HG03196 (cell line): ENCODE measurements at regions not wholly inside any gene's neighbourhood (a gene's known extent, or its start where the extent isn't known, plus 50 kb on each side); places are given as distances from the start of the nearest gene placed in this dataset.

Experiments
- ATAC-seq: cut with Tn5 transposase; IDR thresholded peaks from one replicate; pipeline ENCODE4 v1.9.1; 2021; ENCODE audit not compliant: unreplicated experiment

GRCh38 chr4:147349193-147349592, 131.7 kb upstream of the EDNRA start:
- no peak for ATAC-seq

- ATAC-seq = no peak
Measured at GRCh38 chr4:147351083-147351787, 129.7 kb upstream of the EDNRA start.

GRCh38 chr4:147354237-147354636, 126.7 kb upstream of the EDNRA start:
- no peak for ATAC-seq

GRCh38 chr4:147355032-147355656, 125.8 kb upstream of the EDNRA start:
- ATAC-seq = no peak

- no peak for ATAC-seq
Measured at GRCh38 chr4:147355847-147356246, 125.0 kb upstream of the EDNRA start.

- no peak for ATAC-seq
Measured at GRCh38 chr4:147360301-147360700, 120.6 kb upstream of the EDNRA start.

- ATAC-seq = no peak
Measured at GRCh38 chr4:147361726-147362125, 119.2 kb upstream of the EDNRA start.

GRCh38 chr4:147362938-147363337, 118.0 kb upstream of the EDNRA start:
- no peak for ATAC-seq

- no peak for ATAC-seq
Measured at GRCh38 chr4:147363514-147363913, 117.4 kb upstream of the EDNRA start.

GRCh38 chr4:147365396-147365795, 115.5 kb upstream of the EDNRA start:
- ATAC-seq = no peak

GRCh38 chr4:147366164-147366563, 114.7 kb upstream of the EDNRA start:
- ATAC-seq = no peak

GRCh38 chr4:147367891-147368290, 113.0 kb upstream of the EDNRA start:
- no peak for ATAC-seq

- ATAC-seq = no peak
Measured at GRCh38 chr4:147368948-147369347, 111.9 kb upstream of the EDNRA start.

GRCh38 chr4:147370473-147370872, 110.4 kb upstream of the EDNRA start:
- no peak for ATAC-seq

- no peak for ATAC-seq
Measured at GRCh38 chr4:147370881-147371280, 110.0 kb upstream of the EDNRA start.

- no peak for ATAC-seq
Measured at GRCh38 chr4:147371661-147372060, 109.2 kb upstream of the EDNRA start.

GRCh38 chr4:147378780-147379179, 102.1 kb upstream of the EDNRA start:
- ATAC-seq = no peak

- ATAC-seq = no peak
Measured at GRCh38 chr4:147381749-147382148, 99.1 kb upstream of the EDNRA start.

- no peak for ATAC-seq
Measured at GRCh38 chr4:147388018-147388417, 92.9 kb upstream of the EDNRA start.

GRCh38 chr4:147396105-147396504, 84.8 kb upstream of the EDNRA start:
- no peak for ATAC-seq

GRCh38 chr4:147398556-147398955, 82.3 kb upstream of the EDNRA start:
- ATAC-seq = no peak

GRCh38 chr4:147400721-147401120, 80.2 kb upstream of the EDNRA start:
- ATAC-seq = no peak

- no peak for ATAC-seq
Measured at GRCh38 chr4:147401221-147401620, 79.7 kb upstream of the EDNRA start.
